ENCODE measurements at regions not wholly inside any gene's neighbourhood (a gene's known extent, or its start where the extent isn't known, plus 50 kb on each side); places are given as distances from the start of the nearest gene placed in this dataset.
A peak's percentile ranks its signal among the peaks of the same experiment; 100 is the strongest.

DNA sequence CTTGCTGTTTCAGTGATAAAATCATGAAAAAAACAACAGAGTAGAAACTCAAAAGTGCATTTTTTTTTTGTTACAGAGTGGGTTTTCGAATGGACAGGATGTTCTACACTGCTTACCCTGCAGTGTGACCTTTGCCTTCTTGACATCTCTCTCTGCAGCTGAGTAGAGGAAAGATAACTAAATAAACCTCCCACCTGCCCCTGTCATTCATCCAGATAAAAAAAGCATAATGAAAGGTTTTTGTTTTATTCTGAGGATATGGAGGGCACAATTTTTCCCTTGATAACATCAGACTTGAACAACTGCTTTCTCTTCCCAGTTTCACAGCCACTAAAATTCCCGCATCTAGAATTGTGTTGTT lies 193.6 kb upstream of the FOXQ1 start:
- DNase-seq (ENCODE audit: low read depth) = no peak

DNA sequence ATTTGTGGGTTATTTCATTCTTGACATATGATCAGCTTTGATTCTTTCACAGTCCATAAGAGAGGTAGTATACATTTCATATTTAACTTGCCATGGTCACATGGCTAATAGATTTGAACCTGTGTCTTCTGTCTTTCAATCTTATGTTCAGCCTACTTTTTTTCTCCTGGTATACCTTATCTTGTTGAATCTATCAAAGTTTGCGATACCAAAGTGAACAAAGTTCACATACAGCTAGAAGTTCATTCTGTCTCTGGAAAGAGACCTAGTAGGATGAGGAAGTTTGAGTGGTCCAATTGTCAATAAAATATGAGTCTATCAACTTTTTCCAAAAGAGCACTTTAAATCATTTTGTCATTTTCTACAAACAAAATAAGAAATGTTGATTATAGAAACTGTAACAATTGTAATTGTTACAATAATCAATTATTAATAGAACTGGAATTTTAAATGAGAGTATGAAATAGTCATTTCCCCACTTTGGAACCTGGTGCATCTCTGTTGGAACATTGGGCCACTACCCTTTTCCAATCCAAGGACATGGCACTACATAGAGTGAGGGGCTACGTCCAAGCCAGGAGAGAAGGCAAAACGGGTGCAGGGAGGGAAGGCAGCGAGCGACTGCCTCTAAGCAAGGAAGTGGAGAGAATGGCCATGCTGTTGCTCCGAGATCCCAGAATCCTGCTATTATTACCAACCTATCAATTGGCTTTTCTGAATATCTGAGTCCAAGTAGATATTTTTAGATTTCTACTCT lies 194.2 kb upstream of the FOXQ1 start:
- no peak for DNase-seq (ENCODE audit: low read depth)

DNA sequence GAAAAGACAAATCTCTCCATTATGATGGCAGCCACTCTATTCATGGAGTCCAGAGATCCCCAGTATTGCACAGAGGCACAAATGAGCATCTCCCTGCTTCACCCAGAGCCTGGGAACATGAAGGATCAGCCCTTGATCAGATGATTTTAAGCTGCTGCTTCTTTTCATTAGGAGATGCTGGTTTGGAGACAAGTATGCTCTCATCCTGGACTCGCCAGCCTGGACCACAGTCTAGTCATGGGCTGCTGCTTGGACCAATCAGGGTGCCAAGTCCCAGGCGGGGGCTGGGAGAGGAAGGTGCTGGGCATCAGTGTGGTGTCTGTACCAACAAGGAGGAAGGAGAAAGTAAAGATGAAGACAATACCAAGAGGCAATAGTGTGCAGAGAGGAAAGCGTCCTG lies 195.7 kb upstream of the FOXQ1 start:
- no peak for DNase-seq (ENCODE audit: low read depth)

DNA sequence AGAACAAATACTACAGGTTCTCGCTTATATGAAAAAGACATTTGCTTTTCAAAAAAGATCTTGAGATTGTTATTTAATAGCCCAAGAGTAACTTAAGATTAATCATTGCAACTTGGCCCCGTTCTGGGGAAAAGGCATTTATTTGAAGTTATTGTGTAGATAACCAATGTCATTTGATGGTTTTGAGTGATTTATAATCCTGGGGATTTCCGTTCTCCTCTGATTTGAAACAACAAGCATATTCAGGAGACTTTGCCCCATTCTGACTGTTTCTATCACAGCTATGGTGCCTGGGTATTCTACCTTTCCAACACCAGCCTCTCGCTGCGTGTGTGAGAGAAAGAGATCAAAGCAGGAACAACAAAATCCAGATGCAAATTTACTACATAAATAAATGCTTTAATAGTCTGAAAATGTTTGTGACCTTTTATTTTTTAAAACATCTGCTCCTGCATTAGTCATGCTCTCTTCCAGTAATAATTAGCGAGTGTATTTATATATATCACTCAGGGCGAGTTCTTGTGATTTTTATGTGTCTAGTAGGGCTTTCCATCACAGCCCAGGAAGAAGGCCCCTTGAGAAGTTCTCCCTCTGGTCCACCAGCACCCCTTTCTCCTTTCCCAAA lies 197.9 kb upstream of the FOXQ1 start:
- DNase-seq (ENCODE audit: low read depth) = no peak

DNA sequence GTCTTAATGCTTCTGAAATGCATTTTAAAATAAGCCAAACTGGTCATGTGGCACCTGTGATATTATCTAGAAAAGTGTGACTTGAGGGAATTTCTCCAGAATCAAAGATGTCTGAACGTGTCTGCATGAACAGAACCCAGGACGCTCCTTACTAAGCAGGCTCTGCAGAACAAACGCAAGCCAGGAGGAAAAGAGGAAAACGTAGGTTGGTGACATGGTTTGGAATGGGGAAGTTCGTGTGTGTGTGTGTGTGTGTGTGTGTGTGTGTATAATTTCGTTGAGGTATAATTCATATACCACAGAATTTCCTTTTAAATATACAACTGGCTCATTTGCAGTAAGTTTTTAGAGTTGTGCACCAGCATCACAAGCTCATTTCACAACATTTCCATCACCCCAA lies 200.5 kb upstream of the FOXQ1 start:
- no peak for DNase-seq (ENCODE audit: low read depth)

DNA sequence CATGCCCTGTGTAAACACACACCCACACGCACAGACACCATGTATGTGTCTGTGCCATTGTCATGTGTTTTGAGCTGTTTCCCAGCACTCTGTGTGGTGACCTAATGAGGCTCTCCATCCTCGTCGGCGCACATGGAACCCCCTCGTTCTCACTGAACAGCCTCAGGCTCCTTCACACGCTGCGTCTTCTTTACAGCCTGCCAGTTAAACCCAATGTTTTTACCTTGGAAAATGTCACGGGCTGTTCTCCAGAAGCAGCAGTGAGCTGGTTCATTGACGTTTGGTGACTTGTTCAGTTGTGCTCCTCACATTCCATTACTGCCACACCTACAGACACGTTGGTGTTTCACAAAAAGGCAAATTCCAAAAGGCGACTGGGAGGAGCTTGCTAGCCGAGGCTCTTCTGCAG lies 201.0 kb upstream of the FOXQ1 start:
- DNase-seq (ENCODE audit: low read depth) = no peak

DNA sequence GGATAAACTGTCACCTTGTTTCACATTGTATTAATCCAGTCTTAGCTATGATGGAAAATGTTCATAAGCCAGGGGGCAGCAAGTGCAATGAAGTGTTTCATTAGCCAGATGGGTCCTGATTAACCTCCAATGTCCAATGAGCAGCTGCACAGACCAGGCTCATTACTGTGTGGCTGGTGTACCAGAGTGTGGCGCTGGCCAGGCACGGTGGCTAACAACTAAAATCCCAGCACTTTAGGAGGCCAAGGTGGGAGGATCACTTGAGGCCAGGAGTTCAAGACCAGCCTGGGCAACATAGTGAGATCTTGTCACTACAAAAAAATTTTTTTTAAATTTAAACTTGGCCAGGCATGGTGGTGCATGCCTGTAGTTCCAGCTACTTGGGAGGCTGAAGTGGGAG lies 201.7 kb upstream of the FOXQ1 start:
- DNase-seq (ENCODE audit: low read depth) = peak; percentile 36

DNA sequence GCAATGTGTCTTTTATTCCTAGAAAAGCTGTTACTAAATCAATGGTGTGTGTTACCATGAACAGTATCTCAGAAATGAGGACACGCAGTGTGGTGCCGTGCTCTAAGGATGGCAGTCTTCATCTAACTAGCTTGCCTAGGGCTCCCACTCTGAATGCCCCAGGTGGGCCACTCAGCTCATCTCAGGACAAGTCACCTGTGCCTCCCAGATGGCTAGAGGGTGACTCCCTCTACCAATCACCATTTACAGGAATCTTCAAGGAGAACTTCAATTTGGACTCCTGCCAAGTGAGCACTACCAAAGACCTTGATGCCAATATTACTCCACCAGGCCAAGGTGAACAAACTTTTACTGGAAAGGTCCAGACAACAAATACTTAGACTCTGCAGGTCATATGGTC lies 202.8 kb upstream of the FOXQ1 start:
- DNase-seq (ENCODE audit: low read depth) = no peak

DNA sequence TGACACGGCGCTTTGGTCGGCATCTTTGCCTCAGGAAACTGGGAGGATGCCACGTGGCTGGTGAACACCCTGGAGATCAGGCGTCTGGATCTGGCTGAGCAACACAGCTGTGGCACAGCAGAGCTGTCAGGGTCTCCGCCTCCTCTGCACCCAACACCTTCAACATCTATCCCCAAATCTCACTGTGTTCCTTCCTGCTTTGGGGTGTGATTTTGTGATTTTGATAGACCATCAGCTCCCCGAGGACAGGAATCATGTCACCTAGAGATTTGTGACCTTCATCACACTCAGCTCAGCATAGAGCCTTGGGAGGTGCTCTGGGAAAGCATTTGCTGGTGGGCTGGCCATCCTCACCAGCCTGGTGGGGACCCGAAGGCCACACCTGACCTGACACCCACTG lies 203.7 kb upstream of the FOXQ1 start:
- DNase-seq (ENCODE audit: low read depth) = no peak

DNA sequence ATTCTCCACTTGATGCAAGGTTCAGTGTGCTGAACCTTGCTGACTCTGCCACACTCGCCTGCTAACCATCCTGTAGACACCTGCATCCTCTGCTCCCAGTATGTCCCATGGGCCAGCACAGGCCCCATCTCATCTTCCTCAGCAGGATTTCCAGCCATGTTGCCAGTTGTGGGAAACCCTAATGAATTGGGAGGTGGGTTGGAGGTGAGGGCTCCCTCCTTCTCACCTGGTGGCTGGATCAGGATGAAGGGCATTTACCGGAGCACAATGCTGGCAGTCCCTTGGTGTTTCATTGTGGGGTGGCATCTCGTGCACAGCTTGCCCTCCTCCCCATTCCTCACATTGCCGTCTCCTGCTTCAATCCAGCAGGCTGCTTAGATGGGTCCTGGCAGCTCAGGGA lies 204.3 kb upstream of the FOXQ1 start:
- no peak for DNase-seq (ENCODE audit: low read depth)

DNA sequence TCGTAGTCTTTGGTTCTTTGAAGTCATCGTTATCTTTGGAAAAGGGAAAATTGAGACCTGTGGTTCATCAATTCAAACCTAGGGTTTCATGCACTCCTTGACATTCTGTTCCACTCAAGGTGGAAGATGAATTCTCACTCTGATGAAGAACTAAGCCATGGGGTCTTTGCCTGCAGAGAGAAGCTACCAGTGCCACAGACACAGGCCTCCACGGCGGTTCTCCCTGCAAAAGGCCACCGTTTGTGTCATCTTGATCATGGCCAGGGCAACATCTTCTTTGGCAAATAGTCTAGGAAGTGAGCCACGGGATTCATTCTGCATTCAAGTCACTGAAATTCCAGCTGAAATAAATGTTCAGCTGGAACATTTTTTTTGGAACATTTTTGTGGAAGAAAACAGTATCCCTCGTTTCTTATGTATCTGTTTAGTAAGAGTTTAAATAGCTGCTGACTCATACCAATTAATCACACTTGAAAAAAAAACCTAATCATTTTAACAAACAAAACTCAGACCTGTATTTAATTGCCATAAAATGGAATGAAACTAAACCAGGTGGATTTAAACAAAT lies 206.0 kb upstream of the FOXQ1 start:
- DNase-seq (ENCODE audit: low read depth) = no peak

DNA sequence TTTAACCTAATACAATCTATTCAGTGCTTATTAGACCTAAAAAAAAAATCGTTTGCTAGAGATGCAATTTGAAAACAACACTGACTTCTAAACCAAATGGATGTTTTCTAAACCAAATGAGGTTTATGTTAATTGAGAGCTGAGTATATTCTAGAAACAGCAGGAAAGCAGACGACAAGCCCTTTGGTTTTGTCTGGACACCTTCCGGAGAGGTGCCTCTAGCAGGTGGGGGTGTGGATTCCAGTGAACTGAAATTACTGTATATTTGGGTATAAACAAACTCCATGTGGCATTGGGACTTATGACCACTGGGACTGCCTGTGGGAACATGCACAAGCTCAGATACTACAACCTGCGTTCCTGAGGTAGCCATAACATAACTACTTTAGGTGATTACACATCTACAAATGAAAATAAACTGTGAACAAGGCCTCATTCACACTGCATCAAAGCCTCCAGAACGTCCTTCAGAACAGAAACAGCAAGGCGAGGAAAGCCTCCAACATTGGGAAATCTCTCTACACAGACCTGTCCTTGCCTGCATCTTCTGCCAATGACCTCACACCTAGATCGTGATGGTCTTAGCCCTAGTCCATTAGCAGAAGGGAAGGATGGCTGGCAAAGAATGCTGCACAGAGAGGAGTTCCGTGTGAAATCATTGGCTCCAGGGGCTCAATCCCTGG lies 206.8 kb upstream of the FOXQ1 start:
- DNase-seq (ENCODE audit: low read depth) = no peak

DNA sequence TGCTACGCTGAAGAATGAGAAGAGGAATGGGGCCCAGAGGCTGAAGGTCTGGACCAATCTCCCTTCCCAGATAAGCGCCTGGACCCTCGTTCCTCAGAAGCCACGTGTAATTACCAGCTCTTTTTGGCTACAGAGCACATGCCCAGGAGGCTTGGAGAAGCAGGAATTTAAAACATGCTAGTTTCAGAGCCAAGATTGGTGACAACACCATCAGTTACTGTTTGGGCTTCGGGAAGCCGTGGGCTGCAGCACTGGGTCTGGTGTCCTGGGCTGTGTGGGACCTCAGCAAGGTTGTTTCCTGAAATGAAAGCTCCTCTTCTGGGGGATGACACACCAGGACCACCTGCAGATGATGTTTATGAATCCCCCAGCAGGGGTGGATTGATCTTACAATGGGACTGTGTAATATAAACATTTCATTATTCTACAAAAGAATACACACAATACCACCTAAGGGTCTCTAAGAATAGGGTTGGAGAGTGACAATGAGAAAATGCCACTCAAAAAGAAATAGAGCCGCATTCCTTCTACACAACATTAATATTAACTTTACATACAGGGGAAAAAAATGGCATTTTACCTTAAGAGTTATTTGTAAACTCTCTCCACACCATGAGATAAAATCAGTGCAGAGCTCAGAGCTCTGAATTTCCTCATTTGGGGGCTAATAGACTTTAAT lies 207.8 kb upstream of the FOXQ1 start:
- DNase-seq (ENCODE audit: low read depth) = no peak

DNA sequence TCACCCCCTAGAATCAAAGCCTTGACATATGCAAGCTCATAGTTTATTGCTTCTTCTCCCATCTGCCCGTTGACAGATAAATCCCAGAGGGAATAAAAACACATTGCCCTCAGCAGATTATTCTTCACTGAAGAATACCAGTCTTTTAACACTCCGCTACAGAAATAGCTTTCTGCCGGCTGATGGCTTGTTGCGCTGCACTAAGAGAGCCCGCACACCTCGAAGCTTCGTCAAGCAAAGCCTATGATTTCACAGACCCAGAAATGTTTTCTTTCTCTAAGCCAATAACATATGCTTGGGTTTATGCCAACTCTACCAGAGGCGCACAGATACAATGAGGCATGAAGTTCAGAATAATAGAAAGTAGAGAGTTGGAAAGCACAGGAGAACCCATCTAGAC lies 208.9 kb upstream of the FOXQ1 start:
- no peak for DNase-seq (ENCODE audit: low read depth)

DNA sequence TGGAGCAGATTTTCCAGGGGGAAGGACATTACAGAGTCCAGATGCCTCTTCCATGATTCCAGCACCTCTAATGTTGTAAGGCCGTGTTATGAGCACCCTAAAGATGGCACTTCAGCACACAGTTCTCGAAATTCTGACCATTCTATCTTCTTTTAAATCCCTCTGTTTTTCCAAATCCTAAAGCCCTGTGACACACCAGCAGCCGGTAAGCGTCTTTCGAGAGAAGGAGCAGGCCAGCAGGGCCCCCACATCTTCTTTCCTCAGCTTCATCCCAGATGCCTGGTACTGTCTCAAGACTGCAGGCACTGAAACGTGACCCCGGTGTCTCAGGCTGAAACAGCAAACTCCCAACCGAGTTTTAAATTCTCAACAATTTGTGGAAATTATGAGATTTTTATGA lies 211.6 kb upstream of the FOXQ1 start:
- no peak for DNase-seq (ENCODE audit: low read depth)

DNA sequence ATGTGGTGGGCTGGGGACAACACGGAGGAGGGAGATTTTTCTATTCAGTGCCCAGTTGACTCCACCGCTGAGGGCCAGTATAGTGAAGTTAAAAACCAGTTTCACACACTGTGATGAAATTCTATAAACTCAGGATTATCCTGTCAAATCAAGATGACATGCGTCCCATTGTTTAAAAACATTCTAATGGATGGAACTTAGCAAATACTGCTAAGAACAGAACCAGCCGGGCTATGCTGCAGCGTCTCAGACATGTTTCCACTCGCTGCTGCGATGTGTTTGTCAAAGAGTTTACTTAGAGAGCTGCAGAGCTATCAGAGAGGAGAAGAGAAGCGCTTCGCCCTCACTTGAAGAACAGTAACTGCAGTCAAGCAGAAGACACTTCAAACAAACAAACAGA lies 212.6 kb upstream of the FOXQ1 start:
- no peak for DNase-seq (ENCODE audit: low read depth)

DNA sequence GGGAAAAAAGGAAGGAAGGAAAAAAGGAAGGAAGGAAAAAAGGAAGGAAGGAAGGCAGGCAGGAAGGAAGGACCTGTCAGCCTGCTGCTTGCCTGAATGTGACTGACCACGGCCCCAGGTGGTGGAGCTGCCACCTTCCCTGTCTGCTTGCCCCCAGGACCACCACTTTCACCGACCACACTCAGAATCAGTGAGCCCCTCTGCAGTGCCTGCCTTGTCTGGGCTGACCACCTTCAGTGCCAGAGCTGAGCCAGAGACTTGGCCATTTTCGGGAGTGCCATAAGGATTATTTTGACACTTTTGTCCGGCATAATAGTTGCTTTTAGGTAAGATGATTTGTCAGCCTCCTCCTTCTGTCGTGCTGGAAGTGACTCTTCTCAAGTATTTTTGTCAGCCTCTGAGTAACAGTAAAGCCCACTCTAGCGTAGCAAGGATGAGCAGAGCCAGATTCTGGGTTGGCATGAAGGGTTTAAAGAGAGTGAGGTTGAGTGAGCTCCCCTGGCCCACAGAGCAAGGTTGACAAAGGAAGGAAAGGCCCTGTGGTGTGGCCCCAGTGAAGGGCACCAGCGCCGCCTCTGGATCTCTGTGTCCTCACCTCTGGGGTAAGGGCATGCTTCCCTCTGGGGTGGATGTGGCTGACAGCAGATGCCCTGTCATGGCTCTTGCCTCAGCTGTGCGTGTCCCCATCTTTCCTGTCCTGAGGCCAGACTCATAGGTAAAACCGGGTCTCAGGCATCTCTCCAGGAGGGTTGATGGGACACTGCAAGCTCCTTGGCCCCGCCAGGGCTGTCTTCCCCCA lies 214.7 kb upstream of the FOXQ1 start:
- DNase-seq (ENCODE audit: low read depth) = no peak

DNA sequence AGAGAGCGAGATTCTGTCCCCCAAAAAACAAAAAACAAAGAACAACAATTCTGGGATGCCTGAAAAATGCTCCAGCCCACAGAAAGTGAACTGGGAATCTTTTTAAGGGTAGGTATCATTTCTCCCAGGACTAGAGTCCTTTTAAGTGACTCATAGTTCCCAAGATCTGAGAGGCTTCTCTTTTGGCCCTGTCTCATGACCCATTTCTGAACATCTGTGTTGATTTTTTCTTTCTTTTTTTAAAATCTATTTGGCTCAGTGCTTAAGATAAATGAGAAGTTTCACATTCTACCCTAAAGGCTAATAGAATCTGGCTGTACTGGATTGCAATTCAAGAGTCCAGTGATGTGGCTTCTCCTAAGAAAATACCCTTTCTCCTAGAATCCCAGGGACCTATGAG lies 217.6 kb upstream of the FOXQ1 start:
- peak; percentile 4 for DNase-seq (ENCODE audit: low read depth)

DNA sequence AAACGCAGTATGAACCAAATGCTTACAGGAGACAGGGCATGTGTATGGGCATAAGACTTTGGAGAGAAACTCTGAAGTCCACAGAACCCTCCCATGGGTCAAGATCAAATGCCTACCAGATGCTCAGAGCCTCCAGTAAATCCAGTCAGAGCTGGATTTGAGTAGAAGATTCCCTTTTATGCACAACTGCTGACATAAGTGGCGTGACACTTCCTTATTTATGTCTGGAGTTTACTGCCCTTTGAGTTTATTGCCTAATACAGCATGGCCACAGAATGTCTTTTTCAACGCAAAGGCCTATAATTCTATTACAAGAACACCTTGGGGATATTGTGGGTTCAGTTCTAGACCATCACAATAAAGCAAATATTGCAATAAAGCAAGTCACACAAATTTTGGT lies 220.0 kb upstream of the FOXQ1 start:
- no peak for DNase-seq (ENCODE audit: low read depth)

DNA sequence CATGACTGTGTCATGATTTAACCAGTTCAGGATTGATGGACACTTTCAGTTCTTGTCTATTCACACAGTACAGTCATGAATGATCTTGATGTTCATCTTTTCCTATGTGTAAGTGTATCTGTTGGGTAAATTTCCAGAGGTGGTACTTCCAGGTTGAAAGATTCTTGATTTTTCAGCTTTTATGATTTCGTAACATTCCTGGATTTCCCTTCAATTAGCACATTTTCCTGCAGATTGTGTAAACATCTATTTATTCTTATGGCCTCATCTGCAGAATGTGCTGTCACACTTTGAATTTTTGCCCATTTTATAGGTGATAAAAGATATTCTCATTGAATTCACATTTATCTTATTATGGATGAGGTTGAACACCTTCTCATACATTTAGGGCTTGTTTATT lies 222.0 kb upstream of the FOXQ1 start:
- no peak for DNase-seq (ENCODE audit: low read depth)

DNA sequence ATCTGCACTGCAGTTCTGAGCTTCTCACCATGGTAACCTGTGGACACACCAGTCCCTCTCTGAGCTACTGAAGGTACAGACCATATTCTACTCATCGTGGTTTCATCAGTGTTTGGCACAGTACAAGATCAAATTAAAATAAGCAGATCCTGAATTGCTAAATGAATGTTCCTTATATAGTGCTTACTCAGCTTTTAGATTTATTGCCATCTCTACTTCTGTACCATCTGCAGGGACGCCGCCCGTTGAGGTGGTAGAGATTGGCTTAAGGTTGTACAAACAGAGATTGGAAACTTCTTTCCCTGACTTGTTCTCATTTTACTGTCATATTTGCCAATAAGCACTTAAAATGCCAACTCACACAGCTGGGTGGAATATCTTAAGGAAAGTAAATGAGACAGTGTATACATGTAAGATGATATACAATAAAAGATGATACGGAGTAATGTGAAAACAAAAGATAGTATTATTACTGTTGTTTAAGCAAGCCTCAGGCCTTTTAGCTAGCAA lies 223.4 kb upstream of the FOXQ1 start:
- DNase-seq (ENCODE audit: low read depth) = no peak
